ENCODE measurements at regions not wholly inside any gene's neighbourhood (a gene's known extent, or its start where the extent isn't known, plus 50 kb on each side); places are given as distances from the start of the nearest gene placed in this dataset.

GRCh38 chr5:7068899-7069298, 327.0 kb upstream of the ADCY2 start:
- Histone ChIP-seq H3K4me3 (no peak overlapping the region), H3K9ac (ENCODE audit: low read depth in 2 of 2, low read length in 2 of 2) (no peak overlapping the region), H3K27ac (no peak overlapping the region), H3K27me3 (no peaks in the 10 kb centered on the region), H3K36me3 (no peaks in the 10 kb centered on the region), H3K4me1 (no peaks in the 10 kb centered on the region), H3K9me3 (no peaks in the 10 kb centered on the region)
- intact Hi-C loops (cut with DNase I) = no loop called here
- TF ChIP-seq CTCF (IDR thresholded peaks at IDR 0.05) = no peak
- DNase-seq = no peak

GRCh38 chr5:7072188-7072587, 323.8 kb upstream of the ADCY2 start:
- Histone ChIP-seq H3K27me3 (no peaks in the 10 kb centered on the region), H3K36me3 (no peaks in the 10 kb centered on the region), H3K9me3 (no peaks in the 10 kb centered on the region), H3K4me3 (no peak overlapping the region), H3K27ac (no peak overlapping the region), H3K9ac (ENCODE audit: low read depth in 2 of 2, low read length in 2 of 2) (no peak overlapping the region), H3K4me1 (no peaks in the 10 kb centered on the region)
- DNase-seq = no peak
- TF ChIP-seq CTCF (IDR thresholded peaks at IDR 0.05) = no peak
- intact Hi-C loops (cut with DNase I) = loop anchor here (10.0 kb wide), 1 partner anchor 323 kb away; the partner anchor contains the start of gene ADCY2

- H3K36me3 ChIP-seq = no peaks in the 10 kb centered on the region
- DNase-seq = no peak
- no peak overlapping the region for H3K4me3 ChIP-seq
- no peak for TF ChIP-seq CTCF (IDR thresholded peaks at IDR 0.05)
- H3K9me3 ChIP-seq = no peaks in the 10 kb centered on the region
- intact Hi-C loops (cut with DNase I) = loop anchor here (10.0 kb wide), 1 partner anchor 321 kb away; the partner anchor contains the start of gene ADCY2
- no peaks in the 10 kb centered on the region for H3K27me3 ChIP-seq
- H3K4me1 ChIP-seq = no peaks in the 10 kb centered on the region
- no peak overlapping the region for H3K9ac ChIP-seq (ENCODE audit: low read depth in 2 of 2, low read length in 2 of 2)
- H3K27ac ChIP-seq = no peak overlapping the region
Observed at GRCh38 chr5:7073666-7074065, 322.3 kb upstream of the ADCY2 start.

GRCh38 chr5:7074176-7074575, 321.8 kb upstream of the ADCY2 start:
- no peak overlapping the region for H3K9ac ChIP-seq (ENCODE audit: low read depth in 2 of 2, low read length in 2 of 2)
- TF ChIP-seq CTCF (IDR thresholded peaks at IDR 0.05) = no peak
- no peaks in the 10 kb centered on the region for H3K4me1 ChIP-seq
- DNase-seq = no peak
- H3K27ac ChIP-seq = no peak overlapping the region
- intact Hi-C loops (cut with DNase I) = loop anchor here (10.0 kb wide), 1 partner anchor 321 kb away; the partner anchor contains the start of gene ADCY2
- H3K4me3 ChIP-seq = no peak overlapping the region
- H3K36me3 ChIP-seq = no peaks in the 10 kb centered on the region
- no peaks in the 10 kb centered on the region for H3K27me3 ChIP-seq
- H3K9me3 ChIP-seq = no peaks in the 10 kb centered on the region

GRCh38 chr5:7075470-7075869, 320.5 kb upstream of the ADCY2 start:
- no peak overlapping the region for H3K9ac ChIP-seq (ENCODE audit: low read depth in 2 of 2, low read length in 2 of 2)
- DNase-seq = no peak
- intact Hi-C loops (cut with DNase I) = loop anchor here (10.0 kb wide), 1 partner anchor 319 kb away; the partner anchor contains the start of gene ADCY2
- H3K27ac ChIP-seq = no peak overlapping the region
- H3K9me3 ChIP-seq = no peaks in the 10 kb centered on the region
- H3K27me3 ChIP-seq = no peaks in the 10 kb centered on the region
- H3K4me3 ChIP-seq = no peak overlapping the region
- no peaks in the 10 kb centered on the region for H3K36me3 ChIP-seq
- TF ChIP-seq CTCF (IDR thresholded peaks at IDR 0.05) = no peak
- no peaks in the 10 kb centered on the region for H3K4me1 ChIP-seq
